GM18511 (cell line): ENCODE measurements at regions not wholly inside any gene's neighbourhood (a gene's known extent, or its start where the extent isn't known, plus 50 kb on each side); places are given as distances from the start of the nearest gene placed in this dataset.
"Not testable (repeated sequence)": the region's sequence is repeated elsewhere in the genome, so short reads cannot be mapped to it uniquely, and the experiment has no call there.

Source experiments
- ATAC-seq: cut with Tn5 transposase; IDR thresholded peaks from one replicate; pipeline ENCODE4 v1.9.1; 2021; ENCODE audit warnings: mild to moderate bottlenecking, moderate library complexity; ENCODE audit not compliant: unreplicated experiment

DNA sequence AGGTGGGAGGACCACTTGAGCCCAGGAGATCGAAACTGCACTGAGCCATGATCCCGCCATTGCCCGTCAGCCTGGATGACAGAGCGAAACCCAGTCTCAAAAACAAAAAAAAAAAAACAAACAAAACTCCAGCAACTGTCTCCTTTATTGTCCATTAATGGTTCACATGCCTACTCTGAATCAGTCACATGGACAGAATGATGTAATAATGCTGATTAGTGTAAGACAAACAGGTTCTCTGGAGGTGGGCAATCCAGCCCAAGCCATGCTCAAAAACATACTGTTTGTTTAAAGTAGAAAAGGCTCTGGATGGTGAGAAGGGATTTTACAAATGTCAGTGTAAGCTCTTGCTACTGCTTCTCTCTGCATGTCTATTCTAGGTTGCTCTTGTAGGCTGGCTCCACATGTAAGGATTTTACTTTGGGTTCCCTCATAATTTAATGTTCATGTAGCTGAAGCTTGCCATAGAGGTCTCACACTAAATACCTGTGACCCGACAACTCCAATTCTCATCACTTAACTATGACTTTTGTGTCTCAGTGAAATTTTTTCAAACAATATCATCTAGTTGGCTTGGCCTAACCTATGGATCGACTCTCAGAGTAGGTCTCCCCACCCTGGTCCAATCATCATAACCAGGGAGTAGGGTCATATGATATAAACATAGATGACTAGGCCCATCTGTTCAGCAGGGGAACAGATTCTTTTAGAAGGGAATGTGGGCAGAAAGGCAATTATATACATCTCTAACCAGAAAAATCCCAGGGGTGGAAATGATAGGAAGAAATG is 83.9 kb upstream of the SLC39A10 start:
- no peak for ATAC-seq

DNA sequence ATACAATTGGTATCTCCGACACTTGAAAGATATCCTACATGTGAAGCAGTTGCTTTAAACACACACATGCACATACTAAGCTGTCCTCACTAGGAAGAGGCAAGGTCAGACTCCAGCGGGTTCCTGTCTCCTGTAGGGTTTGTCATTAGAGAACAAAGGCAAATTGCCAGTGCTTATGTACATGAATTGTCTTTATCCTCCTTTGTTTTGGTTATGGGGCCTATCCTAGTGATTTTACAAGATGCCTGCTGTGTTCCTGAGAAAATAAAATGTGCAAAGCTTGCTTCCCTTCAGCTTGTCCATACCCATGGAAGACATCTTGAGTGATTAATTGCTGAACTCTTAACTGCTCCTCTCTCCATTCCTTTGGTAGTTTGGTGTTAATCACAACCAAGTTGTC is 86.7 kb upstream of the SLC39A10 start:
- ATAC-seq: no peak

DNA sequence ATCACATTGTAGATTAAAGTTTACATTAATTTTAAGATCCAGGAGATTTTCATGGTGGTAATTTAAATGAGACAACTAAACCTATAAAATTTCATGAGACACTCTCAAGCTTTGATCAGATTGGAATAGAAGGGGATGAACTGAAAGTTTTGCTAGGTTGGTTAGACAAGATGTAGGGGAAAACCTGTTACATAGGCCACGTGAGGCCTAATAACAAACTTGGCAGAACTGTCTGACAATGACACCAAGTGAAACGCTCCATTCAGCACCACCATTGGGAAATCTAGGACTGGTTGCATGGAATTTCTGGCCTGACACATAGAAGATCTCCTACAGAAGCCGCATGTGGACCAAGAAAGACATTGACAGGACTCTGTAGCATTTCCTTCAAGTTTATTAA is 87.8 kb upstream of the SLC39A10 start:
- ATAC-seq: no peak

DNA sequence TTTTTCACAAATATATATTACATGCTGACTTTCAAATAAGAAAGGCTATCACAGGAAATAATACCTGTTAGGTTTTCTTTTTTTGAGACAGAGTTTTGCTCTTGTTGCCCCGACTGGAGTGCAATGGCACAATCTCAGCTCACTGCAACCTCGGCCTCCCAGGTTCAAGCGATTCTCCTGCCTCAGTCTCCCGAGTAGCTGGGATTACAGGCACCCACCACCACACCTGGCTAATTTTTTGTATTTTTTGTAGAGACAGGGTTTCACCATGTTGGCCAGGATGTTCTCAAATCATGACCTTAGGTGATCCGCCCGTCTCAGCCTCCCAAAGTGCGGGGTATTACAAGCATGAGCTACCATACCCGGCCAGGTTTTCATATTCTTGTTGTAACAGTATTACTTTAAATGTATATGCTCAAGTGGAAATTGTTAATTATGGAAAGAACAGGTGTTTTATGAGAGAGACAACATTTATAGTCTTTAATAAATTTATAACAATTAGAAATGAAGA is 92.3 kb upstream of the SLC39A10 start:
- not testable (repeated sequence) for ATAC-seq

DNA sequence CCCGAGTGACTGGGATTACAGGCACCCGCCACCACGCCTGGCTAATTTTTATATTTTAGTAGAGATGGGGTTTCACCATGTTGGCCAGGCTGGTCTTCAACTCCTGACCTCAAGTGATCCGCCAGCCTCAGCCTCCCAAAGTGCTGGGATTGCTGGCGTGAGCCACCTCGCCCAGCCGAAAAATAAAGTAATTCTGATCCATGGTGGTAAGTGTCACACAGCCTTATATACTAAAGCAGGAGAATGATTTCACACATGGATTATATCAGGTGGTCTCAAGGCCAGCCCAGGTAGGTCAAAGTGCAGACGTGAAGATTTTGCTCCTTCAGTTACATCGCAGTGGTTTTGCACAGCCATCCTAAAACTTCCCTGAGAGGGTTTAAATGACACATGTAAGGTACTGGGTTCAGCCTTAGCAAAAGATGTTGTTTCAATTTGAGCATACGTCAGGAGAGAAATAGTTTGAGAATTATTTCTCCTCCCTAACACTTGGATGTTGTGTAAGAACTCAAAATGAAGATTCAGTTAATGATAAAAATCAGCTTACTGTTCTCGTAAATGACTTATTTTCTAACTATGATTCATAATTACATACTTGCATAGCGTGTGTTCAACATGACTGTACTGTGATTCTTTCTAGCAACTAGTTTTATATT is 93.0 kb upstream of the SLC39A10 start:
- ATAC-seq: no peak

DNA sequence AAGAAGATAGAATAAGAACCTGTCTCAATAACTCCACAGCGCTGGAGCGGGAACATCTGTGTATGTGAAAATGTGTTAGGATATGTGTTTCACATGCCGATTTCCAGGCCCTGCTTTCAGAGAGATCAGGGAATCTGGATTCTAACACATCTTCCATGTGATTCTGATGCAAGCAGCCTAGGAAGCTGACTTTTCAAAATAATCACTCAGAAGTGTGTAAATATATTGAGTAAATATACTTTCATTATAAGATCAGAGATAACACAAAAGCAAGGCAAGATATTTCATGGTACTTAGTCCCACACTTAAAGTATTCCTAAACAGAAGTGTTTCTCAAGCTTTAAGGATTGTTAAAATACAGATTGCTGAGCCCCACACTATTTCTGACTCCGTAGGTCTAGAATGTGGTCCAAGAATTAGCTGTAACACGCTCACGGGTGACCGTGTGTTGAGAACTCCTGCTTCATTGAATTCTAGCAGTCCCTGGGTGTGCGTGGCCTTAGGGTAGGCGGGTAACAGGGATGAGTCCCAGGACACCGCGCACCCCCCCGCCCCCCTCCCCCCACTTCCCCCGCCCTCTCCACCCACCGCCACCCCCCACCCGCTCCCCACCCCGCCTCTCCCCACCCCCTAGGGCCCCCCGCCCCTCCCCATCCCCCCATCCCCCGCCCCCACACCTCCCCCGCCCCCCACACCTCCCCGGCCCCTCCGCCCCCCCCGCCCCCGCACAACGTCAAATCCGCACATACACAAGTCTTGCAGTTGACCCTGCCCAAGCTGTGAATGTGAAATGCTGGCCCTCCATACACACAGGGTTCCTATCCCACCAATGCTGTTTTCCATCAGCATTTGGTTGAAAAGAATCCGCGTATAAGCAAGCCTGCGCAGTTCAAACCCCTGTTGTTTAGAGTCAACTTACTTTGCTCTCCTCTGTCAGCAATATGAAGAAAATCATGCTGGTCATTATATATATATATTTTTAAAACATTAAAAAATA is 94.2 kb upstream of the SLC39A10 start:
- no peak for ATAC-seq

DNA sequence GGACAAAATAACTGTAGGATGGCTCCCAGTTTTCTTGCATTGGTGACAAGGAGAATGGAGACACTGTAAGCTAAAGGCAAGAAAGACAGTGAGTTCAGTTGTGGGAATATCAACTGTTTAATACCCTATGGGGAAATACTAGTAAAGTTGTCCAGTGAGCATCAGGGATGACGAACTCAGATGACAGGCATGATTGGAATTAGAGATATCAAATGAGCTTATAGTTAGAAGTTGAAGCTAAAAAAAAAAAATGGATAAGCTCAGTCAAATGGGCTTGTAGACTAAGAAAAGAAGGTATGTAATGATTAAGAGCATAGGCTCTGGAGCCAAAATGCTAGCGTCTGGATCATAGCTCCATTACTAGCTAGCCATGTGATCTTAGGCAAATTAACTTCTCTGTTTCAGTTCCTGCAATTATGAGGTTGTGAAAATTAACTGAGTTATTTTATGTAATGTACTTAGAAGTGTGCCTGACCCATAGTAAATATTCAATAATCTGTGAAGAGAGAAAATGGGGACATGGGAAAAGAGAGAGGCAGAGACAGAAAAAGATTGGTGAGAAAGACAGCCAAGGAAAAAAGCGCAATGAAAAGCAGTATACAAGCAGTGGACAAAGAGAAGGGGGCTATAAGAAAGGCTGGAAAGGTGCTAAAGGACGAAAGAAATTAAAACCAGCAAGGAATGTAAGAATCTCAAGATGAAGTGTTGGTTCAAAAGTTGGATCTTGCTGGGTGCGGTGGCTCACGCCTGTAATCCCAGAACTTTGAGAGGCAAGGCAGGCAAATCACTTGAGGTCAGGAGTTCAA is 95.7 kb upstream of the SLC39A10 start:
- ATAC-seq: peak; percentile 52

DNA sequence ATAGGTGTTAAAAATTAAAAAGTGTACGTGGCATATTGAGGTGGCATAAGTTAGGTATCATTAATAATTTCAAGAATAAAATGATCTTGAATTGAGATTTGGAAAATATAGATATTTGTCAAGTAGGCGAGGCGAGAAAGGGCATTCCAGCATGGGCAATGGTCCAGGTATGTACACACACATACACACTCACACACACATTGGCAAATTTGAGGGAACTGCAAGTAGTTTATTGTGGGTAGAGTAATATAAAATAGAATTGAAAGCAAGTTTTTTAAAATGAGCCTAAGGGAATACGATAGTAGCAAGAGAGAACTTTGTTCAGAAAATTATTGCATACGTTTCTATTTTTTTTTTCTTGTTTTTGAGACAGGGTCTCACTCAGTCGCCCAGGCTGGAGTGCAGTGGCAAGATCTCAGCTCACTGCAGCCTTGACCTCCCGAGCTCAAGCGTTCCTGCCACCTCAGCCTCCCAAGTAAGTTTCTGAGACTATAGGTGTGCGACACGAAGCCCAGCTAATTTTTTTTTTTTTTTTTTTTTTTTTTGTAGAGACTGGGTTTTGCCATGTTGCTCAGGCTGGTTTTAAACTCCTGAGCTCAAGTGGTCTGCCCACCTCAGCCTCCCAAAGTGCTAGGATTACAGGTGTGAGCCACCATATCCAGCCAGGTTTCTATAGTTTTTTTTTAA is 96.7 kb upstream of the SLC39A10 start:
- ATAC-seq: no peak

DNA sequence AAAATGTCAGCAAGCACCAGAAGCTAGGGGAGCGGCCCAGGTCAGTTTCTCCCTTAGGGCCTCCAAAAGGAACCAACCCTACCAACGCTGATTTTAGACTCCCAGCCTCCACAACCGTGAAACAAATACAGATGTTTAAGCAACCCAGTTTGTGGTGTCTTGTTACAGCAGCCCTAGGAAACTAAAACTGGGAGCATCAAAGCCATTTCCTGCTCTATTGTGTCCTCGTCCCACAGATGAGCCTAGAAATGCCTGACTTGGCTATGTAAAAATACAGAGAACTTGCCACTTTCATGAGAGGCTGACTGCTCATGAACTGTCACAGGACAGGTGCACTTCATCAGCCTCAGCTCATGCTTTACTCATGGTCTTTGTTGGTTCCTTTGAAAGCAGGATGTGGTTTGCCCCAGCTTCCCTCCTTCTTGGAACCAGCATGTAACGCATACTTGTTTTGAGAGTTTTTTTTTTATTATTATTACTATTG is 97.6 kb upstream of the SLC39A10 start:
- peak; percentile 83 for ATAC-seq

DNA sequence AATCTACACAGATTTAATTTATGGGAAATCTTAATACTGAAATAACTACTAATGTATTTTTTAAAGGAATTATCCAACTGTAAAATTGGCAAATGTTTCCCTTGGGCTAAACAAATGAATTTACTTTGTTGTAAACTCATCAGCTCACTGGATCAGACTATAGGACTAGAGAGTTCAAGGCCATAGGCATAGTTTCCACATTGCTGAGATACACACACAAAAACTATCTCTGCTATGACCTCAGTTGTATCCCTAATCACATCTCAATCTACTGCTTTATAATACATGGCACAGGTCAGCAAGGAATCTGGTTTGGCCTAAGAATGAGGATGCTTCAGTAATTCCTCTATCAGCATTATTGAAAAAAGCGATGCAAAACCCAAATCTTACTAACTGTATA is 101.1 kb upstream of the SLC39A10 start:
- ATAC-seq: no peak

DNA sequence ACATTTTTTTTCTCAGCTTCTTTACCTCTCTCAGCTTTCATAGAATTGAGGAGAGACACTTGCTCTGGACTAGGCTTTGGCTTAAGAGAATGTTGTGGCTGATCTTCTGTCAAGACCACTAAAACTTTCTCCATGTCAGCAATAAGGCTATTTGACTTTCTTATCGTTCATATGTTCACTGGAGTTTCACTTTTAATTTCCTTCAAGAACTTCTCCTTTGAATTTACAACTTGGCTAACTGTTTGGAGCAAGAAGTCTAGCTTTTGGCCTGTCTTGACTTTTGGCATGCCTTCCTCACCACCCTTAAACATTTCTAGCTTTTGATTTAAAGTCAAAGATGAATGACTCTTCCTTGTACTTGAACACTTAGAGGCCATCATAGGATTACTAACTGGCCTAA is 104.4 kb upstream of the SLC39A10 start:
- ATAC-seq: no peak

DNA sequence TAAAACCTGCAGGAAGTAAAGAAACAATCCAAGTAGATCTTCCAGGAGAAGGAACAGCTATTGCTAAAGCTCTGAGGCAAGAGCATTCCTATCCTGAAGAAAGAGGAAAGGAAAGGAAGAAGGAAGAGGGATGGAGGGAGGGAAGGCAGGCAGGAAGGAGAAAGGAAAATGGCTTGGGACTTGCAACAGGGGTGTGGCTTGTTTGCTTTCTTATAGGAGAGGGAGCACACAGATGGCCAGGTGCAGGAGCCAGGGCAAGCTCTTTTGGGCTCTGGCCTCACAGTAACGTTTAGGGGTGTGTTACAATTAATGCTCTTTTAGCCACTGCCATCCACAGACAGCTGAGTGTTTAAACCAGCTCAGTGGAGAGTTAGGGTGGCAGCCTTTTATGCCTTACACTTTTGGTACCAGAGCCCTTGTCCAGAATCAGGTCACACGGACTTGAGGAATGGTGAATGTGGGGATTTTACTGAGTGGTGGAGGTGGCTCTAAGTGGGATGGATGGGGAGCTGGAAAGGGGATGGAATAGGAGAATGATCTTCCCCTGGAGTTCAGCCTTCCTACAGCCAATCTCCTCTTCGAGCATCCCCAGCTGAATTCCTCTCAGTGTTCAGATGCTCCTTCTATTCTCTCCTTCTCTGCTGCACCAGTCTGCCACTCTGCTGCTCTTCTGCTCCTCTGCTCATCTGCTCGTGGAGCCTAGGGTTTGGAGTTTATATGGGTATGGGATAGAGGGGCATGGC is 108.7 kb upstream of the SLC39A10 start:
- ATAC-seq: no peak

DNA sequence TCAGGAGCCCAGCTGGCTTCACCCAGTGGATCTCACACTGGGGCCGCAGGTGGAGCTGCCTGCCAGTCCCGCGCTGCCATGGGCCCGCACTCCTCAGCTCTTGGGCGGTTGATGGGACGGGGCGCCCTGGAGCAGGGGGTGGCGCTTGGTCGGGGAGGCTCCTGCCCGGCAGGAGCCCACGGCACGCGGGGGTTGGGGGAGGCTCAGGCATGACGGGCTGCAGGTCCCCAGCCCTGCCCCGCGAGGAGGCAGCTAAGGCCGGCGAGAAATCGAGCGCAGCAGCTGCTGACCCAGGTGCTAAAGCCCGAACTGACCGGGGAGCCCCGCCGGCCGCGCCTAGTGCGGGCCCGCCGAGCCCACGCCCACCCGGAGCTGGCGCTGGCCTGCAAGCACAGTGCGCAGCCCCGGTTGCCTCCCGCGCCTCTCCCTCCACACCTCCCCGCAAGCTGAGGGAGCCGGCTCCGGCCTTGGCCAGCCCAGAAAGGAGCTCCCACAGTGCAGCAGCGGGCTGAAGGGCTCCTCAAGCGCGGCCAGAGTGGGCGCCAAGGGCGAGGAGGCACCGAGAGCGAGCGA is 109.7 kb upstream of the SLC39A10 start:
- not testable (repeated sequence) for ATAC-seq

DNA sequence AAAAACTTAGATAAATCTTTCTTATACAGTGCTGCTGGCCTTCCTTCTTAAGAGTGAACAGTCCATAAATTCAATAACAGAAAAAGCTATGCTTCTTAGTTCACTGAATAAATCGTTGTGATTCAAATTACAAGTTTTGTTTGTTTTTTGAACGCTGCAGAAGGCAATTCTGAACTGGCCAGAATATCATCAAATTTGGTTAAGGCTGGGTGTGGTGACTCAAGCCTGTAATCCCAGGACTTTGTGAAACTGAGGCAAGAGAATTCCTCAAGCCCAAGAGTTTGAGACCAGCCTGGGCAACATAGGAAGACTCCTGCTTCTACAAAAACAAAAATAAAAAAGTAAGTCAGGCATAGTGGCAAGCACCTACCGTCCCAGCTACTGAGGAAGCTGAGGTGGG is 111.2 kb upstream of the SLC39A10 start:
- no peak for ATAC-seq

DNA sequence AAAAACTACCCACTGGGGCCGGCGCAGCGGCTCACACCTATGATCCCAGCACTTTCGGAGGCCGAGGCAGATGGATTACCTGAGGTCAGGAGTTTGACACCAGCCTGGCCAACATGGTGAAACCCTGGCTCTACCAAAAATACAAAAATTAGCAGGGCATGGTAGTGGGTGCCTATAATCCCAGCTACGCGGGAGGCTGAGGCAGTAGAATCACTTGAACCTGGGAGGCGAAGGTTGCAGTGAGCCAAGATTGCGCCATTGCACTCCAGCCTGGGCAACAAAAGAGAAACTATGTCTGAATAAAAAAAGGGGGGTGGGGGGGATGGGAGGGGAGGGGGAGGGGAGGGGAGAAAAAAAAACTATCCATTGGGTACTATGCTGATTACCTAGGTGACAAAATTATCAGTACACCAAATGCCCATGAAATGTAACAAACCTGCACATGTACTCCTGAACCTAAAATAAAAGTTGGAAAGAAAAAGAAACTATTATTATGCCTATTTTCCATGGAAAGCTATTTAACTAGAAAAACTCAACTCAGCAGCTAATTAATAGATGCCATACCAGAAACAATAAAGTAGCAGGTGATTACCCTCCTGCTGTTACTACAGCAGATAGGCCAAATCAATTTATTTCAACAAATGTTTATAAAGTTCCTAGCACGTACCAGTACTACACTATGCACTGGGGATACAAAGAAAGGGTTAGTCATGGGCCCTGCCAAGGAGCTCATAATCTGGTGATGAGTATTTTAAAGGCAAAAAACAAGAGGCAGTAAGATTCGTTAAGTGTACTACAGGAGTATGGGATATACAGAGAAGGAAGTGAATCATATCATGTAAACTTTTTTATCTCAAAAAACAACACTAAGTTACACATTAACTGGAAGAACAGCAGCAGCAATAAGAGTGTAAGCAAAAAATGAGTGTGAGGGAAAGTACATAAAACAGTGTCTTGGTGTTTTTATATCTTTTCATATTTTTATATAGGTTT is 112.8 kb upstream of the SLC39A10 start:
- ATAC-seq: peak; percentile 97

DNA sequence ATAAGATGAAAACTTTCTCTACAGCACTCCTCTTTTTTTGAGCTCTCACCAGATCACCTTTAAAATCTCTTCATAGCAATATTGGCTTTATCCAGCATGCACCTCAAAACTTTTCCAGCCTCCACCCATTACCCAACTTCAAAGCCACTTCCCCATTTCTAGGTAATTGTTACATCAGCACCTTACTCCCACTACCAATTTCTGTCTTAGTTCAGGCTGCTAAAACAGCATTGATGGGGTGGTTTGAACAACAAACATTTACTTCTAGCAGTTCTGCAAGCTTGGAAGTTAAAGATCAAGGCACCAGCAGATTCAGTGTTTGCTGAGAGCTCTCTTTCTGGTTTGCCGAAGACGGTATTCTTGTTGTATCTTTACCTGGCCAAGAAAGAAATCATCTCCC is 114.0 kb upstream of the SLC39A10 start:
- no peak for ATAC-seq

DNA sequence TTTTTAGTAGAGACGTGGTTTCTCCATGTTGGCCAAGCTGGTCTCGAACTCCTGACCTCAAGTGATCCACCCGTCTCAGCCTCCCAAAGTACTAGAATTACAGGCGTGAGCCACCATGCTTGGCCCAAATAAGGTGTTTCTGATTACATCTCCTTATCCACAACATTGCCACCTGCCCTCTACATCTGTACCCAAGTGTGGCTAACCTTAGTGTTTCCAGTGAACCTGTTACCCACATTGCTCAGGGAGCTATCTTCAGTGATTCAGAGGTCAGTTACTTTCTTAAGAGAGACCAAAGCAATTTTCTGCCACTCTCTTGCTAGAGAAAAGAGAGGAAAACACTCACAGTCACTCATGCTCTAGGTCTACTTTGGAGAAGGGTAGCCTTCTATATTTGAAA is 115.0 kb upstream of the SLC39A10 start:
- ATAC-seq: no peak
